Mammary epithelial cell (primary cell): ENCODE measurements at regions not wholly inside any gene's neighbourhood (a gene's known extent, or its start where the extent isn't known, plus 50 kb on each side); places are given as distances from the start of the nearest gene placed in this dataset.

Experiments used
- EZH2 ChIP-seq: IDR thresholded peaks from 2 replicates; pipeline ENCODE4 v1.6.1; 2012; ENCODE audit warnings: low read length, inconsistent platforms, borderline replicate concordance
- TF ChIP-seq, protein P1 (sequence below), 2 donors: IDR thresholded peaks in 1 of 2; conservative IDR thresholded peaks in 1 of 2; 2 replicates each; pipeline ENCODE4 v1.5.1; 2011 to 2012; ENCODE audit warnings: inconsistent platforms in 2 of 2, low read length in 2 of 2, mild to moderate bottlenecking in 2 of 2, control low read depth in 1 of 2, low read depth in 1 of 2; ENCODE audit not compliant: insufficient read depth in 1 of 2; ENCODE audit errors: extremely low read depth in 1 of 2

DNA sequence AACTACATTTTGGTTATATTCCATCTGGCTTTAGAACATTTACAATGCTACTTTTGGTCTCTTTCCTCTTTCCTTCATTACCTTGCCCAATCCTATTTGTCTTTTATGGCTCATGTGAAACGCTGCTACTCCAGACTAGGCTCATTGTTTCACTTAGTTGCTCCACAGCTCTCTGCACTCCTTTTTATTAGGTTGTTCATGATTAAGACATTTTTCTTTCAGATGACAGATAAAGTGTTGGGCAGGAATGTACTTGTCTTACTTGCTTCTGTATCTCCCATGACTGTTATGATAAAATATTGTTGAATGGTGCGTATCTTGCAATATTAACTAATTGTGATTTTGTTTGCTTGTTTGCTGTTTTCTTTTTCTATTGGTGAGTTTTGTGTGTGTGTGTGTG lies 1532.3 kb downstream of the KCNT2 start:
- TF ChIP-seq, protein P1, sequence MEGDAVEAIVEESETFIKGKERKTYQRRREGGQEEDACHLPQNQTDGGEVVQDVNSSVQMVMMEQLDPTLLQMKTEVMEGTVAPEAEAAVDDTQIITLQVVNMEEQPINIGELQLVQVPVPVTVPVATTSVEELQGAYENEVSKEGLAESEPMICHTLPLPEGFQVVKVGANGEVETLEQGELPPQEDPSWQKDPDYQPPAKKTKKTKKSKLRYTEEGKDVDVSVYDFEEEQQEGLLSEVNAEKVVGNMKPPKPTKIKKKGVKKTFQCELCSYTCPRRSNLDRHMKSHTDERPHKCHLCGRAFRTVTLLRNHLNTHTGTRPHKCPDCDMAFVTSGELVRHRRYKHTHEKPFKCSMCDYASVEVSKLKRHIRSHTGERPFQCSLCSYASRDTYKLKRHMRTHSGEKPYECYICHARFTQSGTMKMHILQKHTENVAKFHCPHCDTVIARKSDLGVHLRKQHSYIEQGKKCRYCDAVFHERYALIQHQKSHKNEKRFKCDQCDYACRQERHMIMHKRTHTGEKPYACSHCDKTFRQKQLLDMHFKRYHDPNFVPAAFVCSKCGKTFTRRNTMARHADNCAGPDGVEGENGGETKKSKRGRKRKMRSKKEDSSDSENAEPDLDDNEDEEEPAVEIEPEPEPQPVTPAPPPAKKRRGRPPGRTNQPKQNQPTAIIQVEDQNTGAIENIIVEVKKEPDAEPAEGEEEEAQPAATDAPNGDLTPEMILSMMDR (conservative IDR thresholded peaks at IDR 0.05 in 1 of 2, IDR thresholded peaks at IDR 0.05 in 1 of 2; ENCODE audit: extremely low read depth in 1 of 2, insufficient read depth in 1 of 2, low read depth in 1 of 2, low read length in 2 of 2) = no peak
- TF ChIP-seq EZH2 = no peak
